ENCODE measurements at regions not wholly inside any gene's neighbourhood (a gene's known extent, or its start where the extent isn't known, plus 50 kb on each side); places are given as distances from the start of the nearest gene placed in this dataset.

- no peak for DNase-seq
- intact Hi-C loops (cut with micrococcal nuclease): no loop called here
- ChIA-PET CTCF (no interaction called here), POLR2A (no interaction called here)
- Mint-ChIP-seq H3K4me3 (no peak overlapping the region), H3K36me3 (no peaks in the 10 kb centered on the region), H3K9me3 (no peaks in the 10 kb centered on the region), H3K27ac (no peak overlapping the region), H3K27me3 (no peaks in the 10 kb centered on the region), H3K4me1 (ENCODE audit: low read depth) (no peaks in the 10 kb centered on the region)
Measured at GRCh38 chr13:21932996-21933395, 262.1 kb downstream of the FGF9 start.

GRCh38 chr13:21934284-21934683 lies 263.4 kb downstream of the FGF9 start:
- ChIA-PET POLR2A (no interaction called here), CTCF (no interaction called here)
- no peak for DNase-seq
- no peaks in the 10 kb centered on the region for H3K27me3 Mint-ChIP-seq
- H3K36me3 Mint-ChIP-seq: no peaks in the 10 kb centered on the region
- intact Hi-C loops (cut with micrococcal nuclease): no loop called here
- no peak overlapping the region for H3K27ac Mint-ChIP-seq
- H3K4me1 Mint-ChIP-seq (ENCODE audit: low read depth): no peaks in the 10 kb centered on the region
- no peaks in the 10 kb centered on the region for H3K9me3 Mint-ChIP-seq
- H3K4me3 Mint-ChIP-seq: no peak overlapping the region

GRCh38 chr13:21936674-21937073 lies 265.8 kb downstream of the FGF9 start:
- Mint-ChIP-seq H3K4me1 (ENCODE audit: low read depth) (no peaks in the 10 kb centered on the region), H3K27me3 (no peaks in the 10 kb centered on the region), H3K27ac (no peak overlapping the region), H3K36me3 (no peaks in the 10 kb centered on the region), H3K9me3 (no peaks in the 10 kb centered on the region), H3K4me3 (no peak overlapping the region)
- ChIA-PET CTCF (no interaction called here), POLR2A (no interaction called here)
- intact Hi-C loops (cut with micrococcal nuclease): no loop called here
- no peak for DNase-seq

GRCh38 chr13:21938168-21938567 lies 267.3 kb downstream of the FGF9 start:
- Mint-ChIP-seq H3K9me3 (peaks cover 1% of the 10 kb centered on the region), H3K4me3 (no peak overlapping the region), H3K27ac (no peak overlapping the region), H3K27me3 (no peaks in the 10 kb centered on the region), H3K36me3 (no peaks in the 10 kb centered on the region), H3K4me1 (ENCODE audit: low read depth) (no peaks in the 10 kb centered on the region)
- ChIA-PET POLR2A (no interaction called here), CTCF (no interaction called here)
- intact Hi-C loops (cut with micrococcal nuclease): no loop called here
- DNase-seq: no peak

- ChIA-PET POLR2A (no interaction called here), CTCF (no interaction called here)
- no peaks in the 10 kb centered on the region for H3K36me3 Mint-ChIP-seq
- no peak for DNase-seq
- no peaks in the 10 kb centered on the region for H3K27me3 Mint-ChIP-seq
- no peak overlapping the region for H3K4me3 Mint-ChIP-seq
- H3K9me3 Mint-ChIP-seq: peaks cover 6% of the 10 kb centered on the region
- no peak overlapping the region for H3K27ac Mint-ChIP-seq
- no peaks in the 10 kb centered on the region for H3K4me1 Mint-ChIP-seq (ENCODE audit: low read depth)
- intact Hi-C loops (cut with micrococcal nuclease): no loop called here
Measured at GRCh38 chr13:21938636-21939035, 267.8 kb downstream of the FGF9 start.

GRCh38 chr13:21942061-21942460 lies 271.2 kb downstream of the FGF9 start:
- POLR2A ChIA-PET: no interaction called here
- no peaks in the 10 kb centered on the region for H3K27me3 Mint-ChIP-seq
- no peak for DNase-seq
- intact Hi-C loops (cut with micrococcal nuclease): no loop called here
- H3K4me3 Mint-ChIP-seq: no peak overlapping the region
- peaks cover 37% of the 10 kb centered on the region for H3K9me3 Mint-ChIP-seq
- peaks cover 8% of the 10 kb centered on the region for H3K36me3 Mint-ChIP-seq
- CTCF ChIA-PET: no interaction called here
- H3K27ac Mint-ChIP-seq: no peak overlapping the region
- H3K4me1 Mint-ChIP-seq (ENCODE audit: low read depth): no peaks in the 10 kb centered on the region

- peaks cover 37% of the 10 kb centered on the region for H3K9me3 Mint-ChIP-seq
- DNase-seq: no peak
- ChIA-PET CTCF (no interaction called here), POLR2A (no interaction called here)
- peaks cover 8% of the 10 kb centered on the region for H3K36me3 Mint-ChIP-seq
- H3K4me1 Mint-ChIP-seq (ENCODE audit: low read depth): no peaks in the 10 kb centered on the region
- intact Hi-C loops (cut with micrococcal nuclease): no loop called here
- H3K27ac Mint-ChIP-seq: no peak overlapping the region
- no peak overlapping the region for H3K4me3 Mint-ChIP-seq
- no peaks in the 10 kb centered on the region for H3K27me3 Mint-ChIP-seq
Measured at GRCh38 chr13:21944610-21945009, 273.7 kb downstream of the FGF9 start.

GRCh38 chr13:21945195-21945594 lies 274.3 kb downstream of the FGF9 start:
- CTCF ChIA-PET: no interaction called here
- no peak for DNase-seq

GRCh38 chr13:21946964-21947363 lies 276.1 kb downstream of the FGF9 start:
- intact Hi-C loops (cut with micrococcal nuclease): no loop called here
- CTCF ChIA-PET: no interaction called here
- Mint-ChIP-seq H3K27me3 (no peaks in the 10 kb centered on the region), H3K9me3 (peaks cover 37% of the 10 kb centered on the region), H3K4me3 (no peak overlapping the region), H3K27ac (no peak overlapping the region), H3K36me3 (peaks cover 8% of the 10 kb centered on the region), H3K4me1 (ENCODE audit: low read depth) (no peaks in the 10 kb centered on the region)
- POLR2A ChIA-PET: no interaction called here
- DNase-seq: no peak

More at GRCh38 chr13:21945195-21945594, 274.3 kb downstream of the FGF9 start:
- no peaks in the 10 kb centered on the region for H3K4me1 Mint-ChIP-seq (ENCODE audit: low read depth)
- POLR2A ChIA-PET: no interaction called here
- no peak overlapping the region for H3K4me3 Mint-ChIP-seq
- intact Hi-C loops (cut with micrococcal nuclease): no loop called here
- no peak overlapping the region for H3K27ac Mint-ChIP-seq
- peaks cover 37% of the 10 kb centered on the region for H3K9me3 Mint-ChIP-seq
- peaks cover 8% of the 10 kb centered on the region for H3K36me3 Mint-ChIP-seq
- H3K27me3 Mint-ChIP-seq: no peaks in the 10 kb centered on the region

- H3K27me3 Mint-ChIP-seq: no peaks in the 10 kb centered on the region
- H3K9me3 Mint-ChIP-seq: peaks cover 29% of the 10 kb centered on the region
- intact Hi-C loops (cut with micrococcal nuclease): no loop called here
- H3K4me1 Mint-ChIP-seq (ENCODE audit: low read depth): no peaks in the 10 kb centered on the region
- CTCF ChIA-PET: no interaction called here
- no peak overlapping the region for H3K4me3 Mint-ChIP-seq
- no peak overlapping the region for H3K27ac Mint-ChIP-seq
- POLR2A ChIA-PET: no interaction called here
- peaks cover 5% of the 10 kb centered on the region for H3K36me3 Mint-ChIP-seq
- no peak for DNase-seq
Measured at GRCh38 chr13:21948769-21949474, 278.0 kb downstream of the FGF9 start.

- Mint-ChIP-seq H3K9me3 (peaks cover 20% of the 10 kb centered on the region), H3K4me1 (ENCODE audit: low read depth) (no peaks in the 10 kb centered on the region), H3K4me3 (no peak overlapping the region), H3K27ac (no peak overlapping the region), H3K27me3 (no peaks in the 10 kb centered on the region), H3K36me3 (peaks cover 5% of the 10 kb centered on the region)
- POLR2A ChIA-PET: no interaction called here
- DNase-seq: no peak
- CTCF ChIA-PET: no interaction called here
- intact Hi-C loops (cut with micrococcal nuclease): no loop called here
Measured at GRCh38 chr13:21949818-21950429, 279.1 kb downstream of the FGF9 start.

GRCh38 chr13:21956666-21957065 lies 285.8 kb downstream of the FGF9 start:
- intact Hi-C loops (cut with micrococcal nuclease): no loop called here
- H3K36me3 Mint-ChIP-seq: peaks cover 3% of the 10 kb centered on the region
- no peaks in the 10 kb centered on the region for H3K4me1 Mint-ChIP-seq (ENCODE audit: low read depth)
- H3K9me3 Mint-ChIP-seq: peaks cover 5% of the 10 kb centered on the region
- H3K4me3 Mint-ChIP-seq: no peak overlapping the region
- DNase-seq: no peak
- POLR2A ChIA-PET: no interaction called here
- H3K27ac Mint-ChIP-seq: no peak overlapping the region
- H3K27me3 Mint-ChIP-seq: peaks cover 2% of the 10 kb centered on the region
- CTCF ChIA-PET: no interaction called here

GRCh38 chr13:21957833-21958232 lies 287.0 kb downstream of the FGF9 start:
- ChIA-PET CTCF (no interaction called here), POLR2A (no interaction called here)
- Mint-ChIP-seq H3K27me3 (peaks cover 2% of the 10 kb centered on the region), H3K27ac (no peak overlapping the region), H3K9me3 (peaks cover 9% of the 10 kb centered on the region), H3K4me3 (no peak overlapping the region), H3K36me3 (peaks cover 3% of the 10 kb centered on the region), H3K4me1 (ENCODE audit: low read depth) (no peaks in the 10 kb centered on the region)
- intact Hi-C loops (cut with micrococcal nuclease): no loop called here
- DNase-seq: no peak

All from activated CD4-positive, alpha-beta memory T cell treated with anti-CD3 and anti-CD28 coated beads for 36 hours (primary cell).